Activated T-helper 17 cell treated with anti-CD3 and anti-CD28 coated beads, Interleukin-2, amount 50 U/mL, for 72 hours (primary cell): ENCODE measurements at regions not wholly inside any gene's neighbourhood (a gene's known extent, or its start where the extent isn't known, plus 50 kb on each side); places are given as distances from the start of the nearest gene placed in this dataset.
"Not testable (repeated sequence)": the region's sequence is repeated elsewhere in the genome, so short reads cannot be mapped to it uniquely, and the experiment has no call there.

ENCODE experiments used
- ATAC-seq: fragments of 150-1000 bp; cut with Tn5 transposase; replicated peaks from 2 replicates; pipeline ENCODE4 v1.10.0; 2021; ENCODE audit warnings: mild to moderate bottlenecking, moderate library complexity
- H3K27ac Mint-ChIP-seq: one replicate; pipeline ENCODE4 v1.8.0; 2022; ENCODE audit warnings: mixed read lengths
- H3K27me3 Mint-ChIP-seq: one replicate; pipeline ENCODE4 v1.8.0; 2022; ENCODE audit warnings: mixed read lengths
- H3K36me3 Mint-ChIP-seq: one replicate; pipeline ENCODE4 v1.8.0; 2022; ENCODE audit warnings: low read depth, mild to moderate bottlenecking, mixed read lengths
- H3K4me1 Mint-ChIP-seq: one replicate; pipeline ENCODE4 v1.8.0; 2022; ENCODE audit warnings: mixed read lengths
- H3K4me3 Mint-ChIP-seq: one replicate; pipeline ENCODE4 v1.8.0; 2022; ENCODE audit warnings: mild to moderate bottlenecking, mixed read lengths
- H3K9me3 Mint-ChIP-seq: one replicate; pipeline ENCODE4 v1.8.0; 2022; ENCODE audit warnings: mixed read lengths

GRCh38 chr7:145795132-145795531, 321.5 kb upstream of the CNTNAP2 start:
- Mint-ChIP-seq H3K36me3 (no peaks in the 10 kb centered on the region), H3K4me3 (no peak overlapping the region), H3K27ac (no peak overlapping the region), H3K27me3 (no peaks in the 10 kb centered on the region), H3K9me3 (peaks cover 6% of the 10 kb centered on the region), H3K4me1 (no peaks in the 10 kb centered on the region)
- no peak for ATAC-seq

- Mint-ChIP-seq H3K4me3 (no peak overlapping the region), H3K4me1 (no peaks in the 10 kb centered on the region), H3K27ac (no peak overlapping the region), H3K27me3 (no peaks in the 10 kb centered on the region), H3K36me3 (no peaks in the 10 kb centered on the region), H3K9me3 (peaks cover 7% of the 10 kb centered on the region)
- ATAC-seq: no peak
Observed at GRCh38 chr7:145784809-145785780, 331.5 kb upstream of the CNTNAP2 start.

- not testable (repeated sequence) for H3K4me3 Mint-ChIP-seq, H3K9me3 Mint-ChIP-seq, H3K4me1 Mint-ChIP-seq, H3K27ac Mint-ChIP-seq, ATAC-seq, H3K36me3 Mint-ChIP-seq, H3K27me3 Mint-ChIP-seq
Observed at GRCh38 chr7:145781388-145781787, 335.2 kb upstream of the CNTNAP2 start.

GRCh38 chr7:145779140-145779539, 337.5 kb upstream of the CNTNAP2 start:
- Mint-ChIP-seq H3K4me1 (no peaks in the 10 kb centered on the region), H3K36me3 (no peaks in the 10 kb centered on the region), H3K27ac (no peak overlapping the region), H3K9me3 (peaks cover 3% of the 10 kb centered on the region), H3K27me3 (no peaks in the 10 kb centered on the region), H3K4me3 (no peak overlapping the region)
- ATAC-seq: no peak

GRCh38 chr7:145774777-145775176, 341.8 kb upstream of the CNTNAP2 start:
- ATAC-seq: no peak
- Mint-ChIP-seq H3K27me3 (no peaks in the 10 kb centered on the region), H3K4me3 (no peak overlapping the region), H3K9me3 (peaks cover 11% of the 10 kb centered on the region), H3K27ac (no peak overlapping the region), H3K4me1 (no peaks in the 10 kb centered on the region), H3K36me3 (no peaks in the 10 kb centered on the region)

- H3K9me3 Mint-ChIP-seq: peaks cover 10% of the 10 kb centered on the region
- ATAC-seq: no peak
- H3K36me3 Mint-ChIP-seq: no peaks in the 10 kb centered on the region
- H3K4me3 Mint-ChIP-seq: no peak overlapping the region
- H3K27ac Mint-ChIP-seq: no peak overlapping the region
- no peaks in the 10 kb centered on the region for H3K27me3 Mint-ChIP-seq
- H3K4me1 Mint-ChIP-seq: no peaks in the 10 kb centered on the region
Observed at GRCh38 chr7:145753004-145753403, 363.6 kb upstream of the CNTNAP2 start.

- no peak for ATAC-seq
- Mint-ChIP-seq H3K4me3 (no peak overlapping the region), H3K27me3 (no peaks in the 10 kb centered on the region), H3K27ac (no peak overlapping the region), H3K9me3 (peaks cover 4% of the 10 kb centered on the region), H3K4me1 (no peaks in the 10 kb centered on the region), H3K36me3 (no peaks in the 10 kb centered on the region)
Observed at GRCh38 chr7:145737617-145738016, 379.0 kb upstream of the CNTNAP2 start.

- no peaks in the 10 kb centered on the region for H3K36me3 Mint-ChIP-seq
Observed at GRCh38 chr7:145735061-145735460, 381.5 kb upstream of the CNTNAP2 start.

GRCh38 chr7:145732521-145732920, 384.1 kb upstream of the CNTNAP2 start:
- Mint-ChIP-seq H3K36me3 (no peaks in the 10 kb centered on the region), H3K4me3 (no peak overlapping the region), H3K27me3 (no peaks in the 10 kb centered on the region), H3K9me3 (peaks cover 13% of the 10 kb centered on the region), H3K4me1 (no peaks in the 10 kb centered on the region), H3K27ac (no peak overlapping the region)
- ATAC-seq: no peak

More at GRCh38 chr7:145735061-145735460, 381.5 kb upstream of the CNTNAP2 start:
- H3K9me3 Mint-ChIP-seq: peaks cover 8% of the 10 kb centered on the region
- H3K4me1 Mint-ChIP-seq: no peaks in the 10 kb centered on the region
- no peaks in the 10 kb centered on the region for H3K27me3 Mint-ChIP-seq
- no peak for ATAC-seq
- no peak overlapping the region for H3K27ac Mint-ChIP-seq
- H3K4me3 Mint-ChIP-seq: no peak overlapping the region

- Mint-ChIP-seq H3K4me1 (no peaks in the 10 kb centered on the region), H3K4me3 (no peak overlapping the region), H3K9me3 (peaks cover 13% of the 10 kb centered on the region), H3K36me3 (no peaks in the 10 kb centered on the region), H3K27me3 (no peaks in the 10 kb centered on the region), H3K27ac (no peak overlapping the region)
- no peak for ATAC-seq
Observed at GRCh38 chr7:145729691-145730090, 386.9 kb upstream of the CNTNAP2 start.

GRCh38 chr7:145718129-145718528, 398.5 kb upstream of the CNTNAP2 start:
- ATAC-seq: no peak
- H3K9me3 Mint-ChIP-seq: peaks cover 8% of the 10 kb centered on the region
- H3K4me1 Mint-ChIP-seq: no peaks in the 10 kb centered on the region

GRCh38 chr7:145700488-145700887, 416.1 kb upstream of the CNTNAP2 start:
- Mint-ChIP-seq H3K4me1 (no peaks in the 10 kb centered on the region), H3K27ac (no peak overlapping the region), H3K36me3 (no peaks in the 10 kb centered on the region), H3K4me3 (no peak overlapping the region), H3K27me3 (no peaks in the 10 kb centered on the region), H3K9me3 (peaks cover 17% of the 10 kb centered on the region)
- ATAC-seq: no peak

More at GRCh38 chr7:145718129-145718528, 398.5 kb upstream of the CNTNAP2 start:
- Mint-ChIP-seq H3K27me3 (no peaks in the 10 kb centered on the region), H3K27ac (no peak overlapping the region), H3K36me3 (no peaks in the 10 kb centered on the region), H3K4me3 (no peak overlapping the region)

GRCh38 chr7:145698526-145699262, 417.9 kb upstream of the CNTNAP2 start:
- H3K9me3 Mint-ChIP-seq: peaks cover 12% of the 10 kb centered on the region
- no peak overlapping the region for H3K27ac Mint-ChIP-seq
- no peaks in the 10 kb centered on the region for H3K4me1 Mint-ChIP-seq
- H3K27me3 Mint-ChIP-seq: no peaks in the 10 kb centered on the region
- ATAC-seq: no peak
- H3K4me3 Mint-ChIP-seq: no peak overlapping the region
- H3K36me3 Mint-ChIP-seq: no peaks in the 10 kb centered on the region

GRCh38 chr7:145697412-145698107, 419.0 kb upstream of the CNTNAP2 start:
- H3K27ac Mint-ChIP-seq, ATAC-seq, H3K27me3 Mint-ChIP-seq, H3K4me3 Mint-ChIP-seq, H3K4me1 Mint-ChIP-seq, H3K36me3 Mint-ChIP-seq: not testable (repeated sequence)
- peaks cover 12% of the 10 kb centered on the region for H3K9me3 Mint-ChIP-seq
